OCI-LY7 (cell line): ENCODE measurements at regions not wholly inside any gene's neighbourhood (a gene's known extent, or its start where the extent isn't known, plus 50 kb on each side); places are given as distances from the start of the nearest gene placed in this dataset.
A peak's percentile ranks its signal among the peaks of the same experiment; 100 is the strongest.

Experiments
- CTCF ChIP-seq: fragments of 200-600 bp; sonication (generic); conservative IDR thresholded peaks from 2 replicates; pipeline ENCODE4 v1.5.1; 2014; ENCODE audit warnings: mild to moderate bottlenecking, antibody characterized with exemption, low read length, moderate library complexity, mixed read lengths
- EZH2phosphoT487 ChIP-seq: fragments of 200-600 bp; sonication (generic); IDR thresholded peaks from 2 replicates; pipeline ENCODE4 v1.6.1; 2018; ENCODE audit warnings: low read depth, borderline replicate concordance, mild to moderate bottlenecking, mixed run types, antibody characterized with exemption, low read length, moderate library complexity, mixed read lengths

GRCh38 chr2:184527058-184527457, 71.3 kb upstream of the ZNF804A start:
- TF ChIP-seq CTCF (peak; percentile 68), EZH2phosphoT487 (no peak)
